Vagina (tissue), 2 donors: ENCODE measurements at regions not wholly inside any gene's neighbourhood (a gene's known extent, or its start where the extent isn't known, plus 50 kb on each side); places are given as distances from the start of the nearest gene placed in this dataset.

ENCODE experiments used
- DNase-seq, 2 donors: peaks; one replicate each; pipeline ENCODE4 v3.0.0-alpha.2; 2017; ENCODE audit errors: extremely low spot score in 2 of 2
- H3K27ac ChIP-seq: fragments of 200-600 bp; sonication (generic); one replicate; pipeline ENCODE4 v1.5.1; 2019
- H3K27me3 ChIP-seq: fragments of 200-600 bp; sonication (generic); one replicate; pipeline ENCODE4 v1.5.1; 2019
- H3K36me3 ChIP-seq, 2 donors: fragments of 200-600 bp; sonication (generic); one replicate each; pipeline ENCODE4 v1.5.1; 2017 to 2019
- H3K4me1 ChIP-seq: fragments of 200-600 bp; sonication (generic); one replicate; pipeline ENCODE4 v1.5.1; 2019
- H3K4me3 ChIP-seq, 2 donors: fragments of 200-600 bp; sonication (generic); 1 replicate in 1 of 2; 2 replicates in 1 of 2; pipeline ENCODE4 v1.5.1; 2016 to 2019
- H3K9me3 ChIP-seq: fragments of 200-600 bp; sonication (generic); one replicate; pipeline ENCODE4 v1.5.1; 2019
- CTCF ChIP-seq, 3 experiments: fragments of 450-650 bp in 2 of 3; fragments of 200-600 bp in 1 of 3; sonication (generic) in 1 of 3; IDR thresholded peaks; one replicate each; pipeline ENCODE4 v1.5.1; 2017 to 2019; ENCODE audit warnings: antibody characterized with exemption in 3 of 3, mild to moderate bottlenecking in 2 of 3, moderate library complexity in 2 of 3
- POLR2A ChIP-seq, 2 donors: fragments of 450-650 bp; IDR thresholded peaks; one replicate each; pipeline ENCODE4 v1.6.1; 2017; ENCODE audit warnings: antibody characterized with exemption in 2 of 2, mild to moderate bottlenecking in 2 of 2, moderate library complexity in 2 of 2
- POLR2AphosphoS5 ChIP-seq, 2 donors: sonication (generic); formaldehyde crosslinking; IDR thresholded peaks; one replicate each; pipeline ENCODE4 v1.9.0; 2017; ENCODE audit warnings: antibody characterized with exemption in 2 of 2, mild to moderate bottlenecking in 2 of 2, low read depth in 1 of 2; ENCODE audit not compliant: insufficient read depth in 1 of 2
- intact Hi-C: fragments of 100-400 bp; cut with DNase I; formaldehyde crosslinking; loops from one replicate; pipeline ENCODE4 v1.15.1; 2023

DNA sequence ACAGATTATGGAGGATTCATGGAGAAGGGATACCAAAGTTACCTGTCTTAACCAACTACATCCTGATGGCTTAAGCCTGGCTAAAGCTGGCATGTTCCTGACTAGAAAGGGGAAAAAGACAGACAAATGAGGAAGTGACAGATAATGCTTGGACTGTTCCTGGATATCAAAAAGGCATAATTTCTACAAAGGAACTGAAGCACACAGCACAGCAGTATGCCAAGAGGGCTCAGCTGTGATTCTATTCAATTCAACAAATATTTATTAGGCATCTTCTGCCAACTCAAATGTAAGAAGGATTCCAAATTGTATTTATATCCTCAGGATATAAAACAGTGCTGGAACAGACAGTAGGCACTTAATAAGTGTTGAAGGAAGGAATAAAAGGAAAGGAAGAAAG lies 59.5 kb downstream of the KLF12 start:
- Histone ChIP-seq H3K4me1 (peaks cover 13% of the 10 kb centered on the region), H3K9me3 (no peaks in the 10 kb centered on the region), H3K27me3 (no peaks in the 10 kb centered on the region), H3K4me3 (no peak overlapping the region), H3K36me3 (no peaks in the 10 kb centered on the region), H3K27ac (no peak overlapping the region)
- no peak for DNase-seq
- intact Hi-C loops, result no loop called here
- TF ChIP-seq CTCF (IDR thresholded peaks at IDR 0.05) (no peak), POLR2AphosphoS5 (IDR thresholded peaks at IDR 0.05; ENCODE audit: insufficient read depth in 1 of 2, low read depth in 1 of 2) (no peak), POLR2A (IDR thresholded peaks at IDR 0.05) (no peak)

DNA sequence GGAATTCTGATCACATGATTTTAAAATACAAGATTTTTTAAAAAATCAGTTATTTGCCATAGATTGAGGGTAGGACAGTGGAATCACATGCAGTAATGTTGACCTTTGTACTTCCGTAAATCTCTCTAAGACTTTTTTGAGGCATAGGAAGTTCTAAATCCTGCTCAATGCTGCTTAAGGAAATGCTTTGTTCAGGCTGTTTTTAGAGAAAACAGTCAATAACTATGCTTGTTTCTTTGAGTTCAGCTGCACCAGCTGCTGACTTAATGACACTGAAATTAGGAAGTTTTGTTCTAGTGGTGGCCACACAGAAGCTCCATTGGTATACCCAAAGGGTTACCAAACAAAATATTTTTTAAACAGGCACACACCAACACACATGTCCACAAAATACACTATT lies 60.9 kb downstream of the KLF12 start:
- intact Hi-C loops, result no loop called here
- DNase-seq, result no peak
- no peaks in the 10 kb centered on the region for H3K27me3 ChIP-seq
- H3K9me3 ChIP-seq, result no peaks in the 10 kb centered on the region
- H3K36me3 ChIP-seq, result no peaks in the 10 kb centered on the region
- H3K4me3 ChIP-seq, result no peak overlapping the region
- TF ChIP-seq CTCF (IDR thresholded peaks at IDR 0.05), result no peak
- TF ChIP-seq POLR2AphosphoS5 (IDR thresholded peaks at IDR 0.05; ENCODE audit: insufficient read depth in 1 of 2, low read depth in 1 of 2), result no peak
- no peak for TF ChIP-seq POLR2A (IDR thresholded peaks at IDR 0.05)
- peaks cover 13% of the 10 kb centered on the region for H3K4me1 ChIP-seq
- no peak overlapping the region for H3K27ac ChIP-seq

DNA sequence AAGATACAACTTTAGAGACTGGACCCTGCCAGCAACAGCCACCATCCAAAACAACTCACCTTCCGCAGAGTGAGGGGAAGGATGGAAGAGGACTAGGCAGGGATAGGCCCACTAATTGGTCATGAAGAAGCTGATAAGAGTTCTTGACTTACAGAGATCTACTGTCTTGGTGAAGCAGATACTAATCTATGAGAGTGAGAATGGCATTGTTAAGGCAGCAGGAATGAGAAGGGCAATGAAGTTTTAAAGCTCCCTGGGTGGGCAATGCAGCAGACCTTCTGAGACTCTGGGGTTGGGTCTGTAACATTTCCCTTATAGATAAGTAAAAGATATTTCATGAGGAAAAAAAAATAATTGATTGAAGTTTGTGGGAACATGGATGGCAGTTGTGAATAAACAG lies 63.7 kb downstream of the KLF12 start:
- no peak overlapping the region for H3K4me3 ChIP-seq
- no peaks in the 10 kb centered on the region for H3K36me3 ChIP-seq
- H3K27ac ChIP-seq, result no peak overlapping the region
- peaks cover 20% of the 10 kb centered on the region for H3K4me1 ChIP-seq
- H3K27me3 ChIP-seq, result no peaks in the 10 kb centered on the region
- H3K9me3 ChIP-seq, result no peaks in the 10 kb centered on the region
- intact Hi-C loops, result no loop called here
- DNase-seq, result no peak
- no peak for TF ChIP-seq POLR2AphosphoS5 (IDR thresholded peaks at IDR 0.05; ENCODE audit: insufficient read depth in 1 of 2, low read depth in 1 of 2)
- TF ChIP-seq POLR2A (IDR thresholded peaks at IDR 0.05), result no peak
- TF ChIP-seq CTCF (IDR thresholded peaks at IDR 0.05), result no peak

GRCh38 chr13:74070065-74070464 lies 64.1 kb downstream of the KLF12 start:
- no peak for DNase-seq
- Histone ChIP-seq H3K9me3 (no peaks in the 10 kb centered on the region), H3K27ac (no peak overlapping the region), H3K27me3 (no peaks in the 10 kb centered on the region), H3K4me3 (no peak overlapping the region), H3K36me3 (no peaks in the 10 kb centered on the region), H3K4me1 (peaks cover 19% of the 10 kb centered on the region)
- intact Hi-C loops, result no loop called here
- TF ChIP-seq CTCF (IDR thresholded peaks at IDR 0.05), result no peak
- TF ChIP-seq POLR2A (IDR thresholded peaks at IDR 0.05), result no peak
- no peak for TF ChIP-seq POLR2AphosphoS5 (IDR thresholded peaks at IDR 0.05; ENCODE audit: insufficient read depth in 1 of 2, low read depth in 1 of 2)

- H3K4me1 ChIP-seq, result peaks cover 13% of the 10 kb centered on the region
- no peaks in the 10 kb centered on the region for H3K9me3 ChIP-seq
- H3K27ac ChIP-seq, result no peak overlapping the region
- no peak for TF ChIP-seq POLR2A (IDR thresholded peaks at IDR 0.05)
- TF ChIP-seq POLR2AphosphoS5 (IDR thresholded peaks at IDR 0.05; ENCODE audit: insufficient read depth in 1 of 2, low read depth in 1 of 2), result no peak
- TF ChIP-seq CTCF (IDR thresholded peaks at IDR 0.05), result no peak
- DNase-seq, result no peak
- H3K27me3 ChIP-seq, result no peaks in the 10 kb centered on the region
- no peak overlapping the region for H3K4me3 ChIP-seq
- intact Hi-C loops, result loop anchor here (10.0 kb wide), 1 partner anchor 66 kb away; the partner anchor contains the start of gene KLF12
- H3K36me3 ChIP-seq, result no peaks in the 10 kb centered on the region
Measured at GRCh38 chr13:74068471-74068870, 65.7 kb downstream of the KLF12 start.
